CD8-positive, alpha-beta memory T cell (primary cell): ENCODE measurements at regions not wholly inside any gene's neighbourhood (a gene's known extent, or its start where the extent isn't known, plus 50 kb on each side); places are given as distances from the start of the nearest gene placed in this dataset.
"Not testable (repeated sequence)": the region's sequence is repeated elsewhere in the genome, so short reads cannot be mapped to it uniquely, and the experiment has no call there.

ENCODE experiments used
- CTCF ChIA-PET: fragments of 350-600 bp; sonication (Branson Sonifier 250); formaldehyde crosslinking; loops from one replicate; lab custom pipeline; 2021; ENCODE audit warnings: antibody characterized with exemption; lab: Charles Lee
- POLR2A ChIA-PET: fragments of 350-600 bp; sonication (Branson Sonifier 250); formaldehyde crosslinking; loops from one replicate; lab custom pipeline; 2021; ENCODE audit warnings: antibody characterized with exemption; lab: Charles Lee
- DNase-seq, 5 donors: peaks; one replicate each; pipeline versions ENCODE4 v3.0.0 to v3.0.0-alpha.2; 2020 to 2022; ENCODE audit warnings: mixed read lengths in 1 of 5
- H3K27ac ChIP-seq: one replicate; pipeline ENCODE4 v1.7.0; 2013; ENCODE audit warnings: low read depth, mild to moderate bottlenecking, low read length, moderate library complexity
- H3K27me3 ChIP-seq: 2 replicates; pipeline ENCODE4 v1.7.0; 2013; ENCODE audit warnings: low read length, mild to moderate bottlenecking; ENCODE audit not compliant: insufficient read depth, poor library complexity, severe bottlenecking
- H3K36me3 ChIP-seq: 2 replicates; pipeline ENCODE4 v1.7.0; 2013; ENCODE audit warnings: mild to moderate bottlenecking, low read length, moderate library complexity; ENCODE audit not compliant: insufficient read depth
- H3K4me1 ChIP-seq: 2 replicates; pipeline ENCODE4 v1.7.0; 2013; ENCODE audit warnings: mild to moderate bottlenecking, low read length, moderate library complexity; ENCODE audit not compliant: insufficient read depth
- H3K4me3 ChIP-seq: 2 replicates; pipeline ENCODE4 v1.7.0; 2013; ENCODE audit warnings: mild to moderate bottlenecking, low read length
- H3K9me3 ChIP-seq: 2 replicates; pipeline ENCODE4 v1.7.0; 2013; ENCODE audit warnings: mild to moderate bottlenecking, low read length
- H3K27ac Mint-ChIP-seq, 8 donors: one replicate each; pipeline ENCODE4 v1.8.0; 2020 to 2021; ENCODE audit warnings: mixed read lengths in 8 of 8, mild to moderate bottlenecking in 6 of 8, inconsistent platforms in 3 of 8, moderate library complexity in 3 of 8
- H3K27me3 Mint-ChIP-seq, 2 donors: one replicate each; pipeline ENCODE4 v1.8.0; 2020 to 2021; ENCODE audit warnings: mixed read lengths in 2 of 2, mild to moderate bottlenecking in 1 of 2, moderate library complexity in 1 of 2
- H3K36me3 Mint-ChIP-seq, 3 donors: one replicate each; pipeline ENCODE4 v1.8.0; 2020 to 2021; ENCODE audit warnings: mixed read lengths in 3 of 3, inconsistent platforms in 1 of 3, mild to moderate bottlenecking in 1 of 3
- H3K4me1 Mint-ChIP-seq, 3 donors: one replicate each; pipeline ENCODE4 v1.8.0; 2020 to 2021; ENCODE audit warnings: mixed read lengths in 3 of 3, inconsistent platforms in 1 of 3, mild to moderate bottlenecking in 1 of 3
- H3K4me3 Mint-ChIP-seq, 7 donors: one replicate each; pipeline ENCODE4 v1.8.0; 2020 to 2021; ENCODE audit warnings: mixed read lengths in 7 of 7, mild to moderate bottlenecking in 6 of 7, moderate library complexity in 4 of 7, inconsistent platforms in 2 of 7
- H3K9me3 Mint-ChIP-seq, 5 donors: one replicate each; pipeline ENCODE4 v1.8.0; 2020 to 2022; ENCODE audit warnings: mixed read lengths in 5 of 5, mild to moderate bottlenecking in 3 of 5, moderate library complexity in 2 of 5, inconsistent platforms in 1 of 5

- Mint-ChIP-seq H3K36me3 (no peaks in the 10 kb centered on the region), H3K9me3 (no peaks in the 10 kb centered on the region), H3K27me3 (peaks cover 9 to 11% of the 10 kb centered on the region in 2 donors), H3K4me3 (no peak overlapping the region), H3K4me1 (no peaks in the 10 kb centered on the region), H3K27ac (no peak overlapping the region)
- POLR2A ChIA-PET: no interaction called here
- Histone ChIP-seq H3K27ac (no peak overlapping the region), H3K4me3 (no peak overlapping the region), H3K27me3 (no peaks in the 10 kb centered on the region), H3K4me1 (no peaks in the 10 kb centered on the region), H3K9me3 (no peaks in the 10 kb centered on the region), H3K36me3 (no peaks in the 10 kb centered on the region)
- CTCF ChIA-PET: no interaction called here
- DNase-seq: no peak
Measured at GRCh38 chr10:118958559-118958958, 71.0 kb upstream of the NANOS1 start.

DNA sequence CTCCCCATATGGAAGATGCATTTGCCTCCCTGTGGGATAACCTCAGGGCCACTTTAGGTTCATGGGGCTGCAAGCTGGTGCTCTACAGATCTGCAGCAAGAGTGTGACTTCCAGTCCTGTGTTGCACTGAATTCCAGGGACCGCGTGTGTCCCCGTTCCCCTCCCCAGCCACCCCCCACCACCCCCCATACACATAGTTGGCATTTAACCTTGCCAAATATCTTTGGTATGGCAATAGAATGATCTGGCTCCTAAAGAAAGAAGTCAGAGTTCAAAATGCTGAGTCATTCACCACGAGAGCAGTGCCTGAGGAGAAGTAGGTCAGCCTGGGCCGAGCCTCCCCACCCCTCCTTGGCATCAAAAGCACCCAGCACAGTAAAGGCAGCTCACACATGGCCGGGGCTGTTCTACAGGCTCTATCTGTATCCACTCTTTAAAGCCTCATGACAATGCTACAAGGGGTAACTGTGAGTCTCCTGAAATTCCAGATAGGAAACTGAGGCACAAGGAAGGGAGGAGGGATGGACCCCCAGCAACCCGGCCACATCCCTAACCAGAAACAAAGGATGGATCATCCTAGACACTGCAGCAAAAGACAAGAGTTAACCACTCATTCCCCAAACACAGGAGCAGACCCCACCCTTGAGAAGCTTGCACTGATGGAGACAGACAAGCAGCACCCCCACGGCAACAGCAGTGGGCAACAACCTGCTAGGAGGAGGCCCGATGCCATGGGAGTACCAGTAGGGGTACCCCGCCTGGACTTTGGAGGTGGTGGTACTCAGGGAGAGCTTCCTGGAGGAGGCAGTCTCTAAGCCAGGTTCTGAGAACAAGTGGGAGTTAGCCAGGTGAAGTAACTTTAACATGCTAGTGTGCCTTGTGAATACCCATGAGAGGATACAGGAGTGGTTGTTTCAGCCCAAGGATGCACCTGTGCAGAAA is 70.3 kb upstream of the NANOS1 start:
- Histone ChIP-seq H3K4me3 (no peak overlapping the region), H3K27ac (no peak overlapping the region), H3K36me3 (no peaks in the 10 kb centered on the region), H3K9me3 (no peaks in the 10 kb centered on the region), H3K27me3 (no peaks in the 10 kb centered on the region), H3K4me1 (no peaks in the 10 kb centered on the region)
- no peak overlapping the region for H3K27ac Mint-ChIP-seq
- no peaks in the 10 kb centered on the region for H3K36me3 Mint-ChIP-seq
- no peaks in the 10 kb centered on the region for H3K4me1 Mint-ChIP-seq
- peaks cover 0 to 1% (median 0%) of the 10 kb centered on the region in 5 donors for H3K9me3 Mint-ChIP-seq
- H3K4me3 Mint-ChIP-seq: no peak overlapping the region
- CTCF ChIA-PET: no interaction called here
- DNase-seq: no peak
- H3K27me3 Mint-ChIP-seq: peaks cover 9 to 10% of the 10 kb centered on the region in 2 donors
- POLR2A ChIA-PET: no interaction called here

DNA sequence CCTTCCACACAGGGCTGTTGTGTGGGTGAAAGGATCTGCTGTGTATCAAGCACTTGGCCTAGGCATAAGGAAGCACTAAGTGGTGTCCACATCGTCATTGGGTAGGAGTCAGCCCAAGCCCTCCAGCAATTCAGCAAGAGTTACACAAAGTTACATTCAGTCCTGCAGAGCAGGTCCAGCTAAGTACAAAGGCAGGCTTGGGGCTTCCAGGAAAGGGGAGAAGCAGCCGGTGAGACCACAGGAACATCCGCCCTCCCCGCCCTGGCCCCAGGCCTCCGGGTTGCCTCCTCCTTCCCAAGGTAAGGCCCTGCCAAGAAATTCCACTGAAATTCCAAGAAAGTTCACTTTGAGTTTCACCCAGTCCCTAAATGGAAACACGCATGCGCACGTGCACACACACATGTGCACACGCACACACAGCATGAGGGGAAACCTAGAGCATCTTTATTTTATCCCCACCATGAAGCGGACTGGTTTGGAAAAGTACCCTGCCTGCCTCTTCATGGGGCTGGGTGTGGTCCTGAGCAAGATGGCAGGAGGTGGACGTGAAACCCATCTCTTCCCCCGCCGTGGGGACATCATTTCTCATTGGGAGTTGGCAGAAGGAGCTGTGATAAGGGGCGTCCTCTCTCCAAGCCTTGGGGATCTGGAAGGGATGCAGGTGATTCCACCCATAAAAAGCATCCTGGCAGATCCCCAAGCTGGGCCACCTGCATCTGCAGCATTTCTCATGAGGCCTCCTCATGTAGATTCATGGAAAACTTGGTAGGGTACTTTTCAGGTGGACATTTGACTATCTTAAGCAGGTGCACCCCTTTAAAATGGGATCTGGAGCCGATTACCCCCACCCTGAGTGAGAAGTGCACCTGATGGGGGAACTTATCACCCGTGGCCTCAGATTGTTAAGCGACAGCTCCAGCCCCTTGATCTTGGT is 69.1 kb upstream of the NANOS1 start:
- no peak overlapping the region for H3K27ac Mint-ChIP-seq
- no peaks in the 10 kb centered on the region for H3K4me1 Mint-ChIP-seq
- Histone ChIP-seq H3K27me3 (no peaks in the 10 kb centered on the region), H3K36me3 (no peaks in the 10 kb centered on the region), H3K27ac (no peak overlapping the region), H3K4me1 (no peaks in the 10 kb centered on the region), H3K9me3 (no peaks in the 10 kb centered on the region), H3K4me3 (no peak overlapping the region)
- H3K36me3 Mint-ChIP-seq: no peaks in the 10 kb centered on the region
- no peak overlapping the region for H3K4me3 Mint-ChIP-seq
- peaks cover 0 to 4% (median 0%) of the 10 kb centered on the region in 5 donors for H3K9me3 Mint-ChIP-seq
- POLR2A ChIA-PET: no interaction called here
- H3K27me3 Mint-ChIP-seq: peaks cover 9 to 19% of the 10 kb centered on the region in 2 donors
- no peak for DNase-seq
- CTCF ChIA-PET: no interaction called here

DNA sequence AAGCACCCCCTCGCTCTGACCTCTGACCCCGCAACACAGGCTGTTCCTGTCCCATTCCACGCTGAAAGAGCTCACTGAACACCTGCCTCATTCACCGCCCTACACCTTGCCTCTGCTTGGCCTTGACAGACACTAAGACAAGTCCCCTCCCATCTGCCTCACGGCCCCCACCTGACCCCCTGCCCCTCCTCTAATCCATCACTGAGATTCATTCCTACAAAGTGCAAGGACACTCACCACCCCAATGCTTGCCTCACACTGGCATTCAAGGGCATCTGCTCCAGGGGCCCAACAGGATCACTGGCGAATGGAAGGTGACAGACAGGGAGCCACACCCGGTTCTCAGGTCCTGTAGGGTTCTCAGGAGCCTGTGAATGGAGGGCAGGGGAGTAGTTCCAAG is 68.1 kb upstream of the NANOS1 start:
- peaks cover 0 to 4% (median 0%) of the 10 kb centered on the region in 5 donors for H3K9me3 Mint-ChIP-seq
- H3K27me3 Mint-ChIP-seq: peaks cover 10 to 28% of the 10 kb centered on the region in 2 donors
- no peaks in the 10 kb centered on the region for H3K4me1 ChIP-seq
- H3K36me3 Mint-ChIP-seq: no peaks in the 10 kb centered on the region
- H3K4me3 Mint-ChIP-seq: peak overlapping the region in 1 of 7 donors; percentile 59
- no peaks in the 10 kb centered on the region for H3K27me3 ChIP-seq
- no peaks in the 10 kb centered on the region for H3K36me3 ChIP-seq
- H3K27ac Mint-ChIP-seq: peak overlapping the region in 1 of 8 donors; percentile 1
- H3K4me1 Mint-ChIP-seq: no peaks in the 10 kb centered on the region
- no peaks in the 10 kb centered on the region for H3K9me3 ChIP-seq
- ChIA-PET CTCF (no interaction called here), POLR2A (no interaction called here)
- no peak overlapping the region for H3K4me3 ChIP-seq
- no peak for DNase-seq
- no peak overlapping the region for H3K27ac ChIP-seq

DNA sequence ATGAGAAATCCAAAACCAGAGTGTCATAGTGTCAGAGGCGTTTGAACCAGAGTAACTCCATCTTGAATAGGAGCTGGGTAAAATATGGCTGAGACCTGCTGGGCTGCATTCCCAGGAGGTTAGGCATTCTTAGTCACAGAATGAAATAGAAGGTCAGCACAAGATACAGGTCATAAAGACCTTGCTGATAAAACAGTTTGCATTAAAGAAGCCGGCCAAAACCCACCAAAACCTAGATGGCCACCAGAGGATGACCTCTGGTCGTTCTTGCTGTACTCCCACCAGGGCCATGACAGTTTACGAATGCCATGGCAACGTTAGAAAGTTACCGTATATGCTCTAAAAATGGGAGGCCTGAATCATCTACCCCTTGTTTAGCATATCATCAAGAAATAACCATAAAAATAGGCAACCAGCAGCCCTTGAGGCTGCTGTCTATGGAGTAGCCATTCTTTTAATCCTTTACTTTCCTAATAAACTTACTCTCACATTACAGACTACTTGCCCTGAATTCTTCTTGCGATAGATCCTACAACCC is 67.1 kb upstream of the NANOS1 start:
- H3K4me3 Mint-ChIP-seq, H3K9me3 ChIP-seq, H3K4me1 Mint-ChIP-seq, POLR2A ChIA-PET, CTCF ChIA-PET, H3K4me1 ChIP-seq, H3K4me3 ChIP-seq, H3K9me3 Mint-ChIP-seq, DNase-seq, H3K36me3 ChIP-seq, H3K27ac ChIP-seq, H3K27me3 ChIP-seq, H3K36me3 Mint-ChIP-seq, H3K27ac Mint-ChIP-seq: not testable (repeated sequence)
- H3K27me3 Mint-ChIP-seq: peaks cover 11 to 33% of the 10 kb centered on the region in 2 donors

DNA sequence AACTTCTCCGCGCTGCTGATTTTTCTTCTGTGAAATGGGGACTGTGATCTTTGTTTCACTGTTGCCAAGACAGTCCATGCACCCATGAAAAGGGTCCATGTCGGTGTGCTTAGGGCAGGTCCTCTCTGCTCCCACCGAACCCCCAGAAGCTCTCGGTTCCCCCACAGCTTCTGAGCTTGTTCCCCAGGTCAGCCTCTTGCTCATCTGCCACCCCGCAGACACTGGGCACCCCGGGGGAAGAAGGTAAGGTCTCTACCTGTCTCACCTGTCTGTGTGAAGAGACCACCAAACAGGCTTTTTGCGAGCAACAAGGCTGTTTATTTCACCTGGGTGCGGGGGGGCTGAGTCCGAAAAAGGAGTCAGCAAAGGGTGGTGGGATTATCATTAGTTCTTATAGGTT is 66.2 kb upstream of the NANOS1 start:
- H3K27me3 ChIP-seq: no peaks in the 10 kb centered on the region
- H3K9me3 ChIP-seq: no peaks in the 10 kb centered on the region
- POLR2A ChIA-PET: no interaction called here
- Mint-ChIP-seq H3K27ac (no peak overlapping the region), H3K36me3 (no peaks in the 10 kb centered on the region), H3K4me3 (no peak overlapping the region), H3K27me3 (peaks cover 11 to 33% of the 10 kb centered on the region in 2 donors), H3K9me3 (peaks cover 0 to 4% (median 0%) of the 10 kb centered on the region in 5 donors), H3K4me1 (no peaks in the 10 kb centered on the region)
- no peak overlapping the region for H3K27ac ChIP-seq
- no peaks in the 10 kb centered on the region for H3K4me1 ChIP-seq
- no peaks in the 10 kb centered on the region for H3K36me3 ChIP-seq
- DNase-seq: no peak
- CTCF ChIA-PET: no interaction called here
- no peak overlapping the region for H3K4me3 ChIP-seq

DNA sequence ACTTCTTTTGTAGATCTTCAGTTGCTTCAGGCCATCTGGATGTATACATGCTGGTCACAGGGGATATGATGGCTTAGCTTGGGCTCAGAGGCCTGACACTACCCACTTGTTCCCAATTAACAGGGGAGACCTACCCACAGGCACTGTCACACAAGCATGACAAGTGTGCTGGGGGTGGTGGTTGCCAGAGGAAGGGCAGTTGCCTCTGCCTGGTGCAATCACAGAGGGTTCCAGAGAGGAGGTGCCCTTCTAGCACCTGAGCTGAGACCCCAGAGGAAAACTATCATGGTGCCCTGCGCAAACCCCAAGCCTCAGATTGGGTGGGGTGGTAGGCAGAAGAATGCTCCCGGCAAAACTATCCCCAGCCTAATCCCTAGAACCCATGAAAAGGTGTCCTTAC is 65.6 kb upstream of the NANOS1 start:
- no peak for DNase-seq
- ChIA-PET POLR2A (no interaction called here), CTCF (no interaction called here)
- H3K4me3 Mint-ChIP-seq: no peak overlapping the region
- H3K4me3 ChIP-seq: no peak overlapping the region
- no peaks in the 10 kb centered on the region for H3K27me3 ChIP-seq
- H3K27me3 Mint-ChIP-seq: peaks cover 12 to 36% of the 10 kb centered on the region in 2 donors
- no peaks in the 10 kb centered on the region for H3K36me3 Mint-ChIP-seq
- H3K27ac Mint-ChIP-seq: no peak overlapping the region
- H3K9me3 Mint-ChIP-seq: peaks cover 0 to 4% (median 0%) of the 10 kb centered on the region in 5 donors
- no peaks in the 10 kb centered on the region for H3K9me3 ChIP-seq
- H3K4me1 ChIP-seq: no peaks in the 10 kb centered on the region
- no peaks in the 10 kb centered on the region for H3K36me3 ChIP-seq
- no peaks in the 10 kb centered on the region for H3K4me1 Mint-ChIP-seq
- H3K27ac ChIP-seq: no peak overlapping the region

DNA sequence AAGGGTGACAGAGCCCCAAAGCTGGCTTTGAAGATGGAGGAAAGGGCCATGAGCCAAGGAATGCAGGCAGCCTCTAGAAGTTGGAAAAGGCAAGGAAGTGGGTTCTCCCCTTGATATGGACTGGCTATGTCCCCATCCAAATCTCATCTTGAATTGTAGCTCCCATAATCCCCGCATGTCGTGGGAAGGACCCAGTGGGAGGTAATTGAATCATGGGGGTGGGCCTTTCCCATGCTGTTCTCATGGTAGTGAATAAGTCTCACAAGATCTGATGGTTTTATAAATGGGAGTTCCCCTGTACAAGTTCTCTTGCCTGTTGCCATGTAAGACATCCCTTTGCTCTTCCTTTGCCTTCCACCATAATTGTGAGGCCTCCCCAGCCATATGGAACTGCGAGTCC is 65.0 kb upstream of the NANOS1 start:
- H3K4me1 ChIP-seq, DNase-seq, H3K36me3 ChIP-seq, H3K4me3 ChIP-seq, POLR2A ChIA-PET, CTCF ChIA-PET, H3K4me1 Mint-ChIP-seq, H3K4me3 Mint-ChIP-seq, H3K9me3 ChIP-seq, H3K27ac ChIP-seq, H3K36me3 Mint-ChIP-seq, H3K9me3 Mint-ChIP-seq, H3K27me3 ChIP-seq, H3K27ac Mint-ChIP-seq: not testable (repeated sequence)
- peaks cover 14 to 41% of the 10 kb centered on the region in 2 donors for H3K27me3 Mint-ChIP-seq
